Loucy (cell line): ENCODE measurements at regions not wholly inside any gene's neighbourhood (a gene's known extent, or its start where the extent isn't known, plus 50 kb on each side); places are given as distances from the start of the nearest gene placed in this dataset.

Source experiments
- H2AFZ ChIP-seq: fragments of 200-600 bp; sonication (generic); 2 replicates; pipeline ENCODE4 v1.6.0; 2016; ENCODE audit warnings: antibody characterized with exemption, mild to moderate bottlenecking, low read length, moderate library complexity
- H3F3A ChIP-seq: fragments of 200-600 bp; 2 replicates; pipeline ENCODE4 v1.6.0; 2016; ENCODE audit warnings: antibody characterized with exemption, low read depth, mild to moderate bottlenecking
- H3K27me3 ChIP-seq: fragments of 200-600 bp; sonication (generic); 2 replicates; pipeline ENCODE4 v1.6.1; 2014; ENCODE audit warnings: low read length, mild to moderate bottlenecking; ENCODE audit not compliant: insufficient read depth, poor library complexity, severe bottlenecking
- H3K36me3 ChIP-seq: fragments of 200-600 bp; sonication (generic); 2 replicates; pipeline ENCODE4 v1.6.1; 2016; ENCODE audit warnings: low read length; ENCODE audit not compliant: insufficient read depth
- H3K4me1 ChIP-seq: fragments of 200-600 bp; sonication (generic); 2 replicates; pipeline ENCODE4 v1.5.1; 2014; ENCODE audit warnings: low read length, mild to moderate bottlenecking; ENCODE audit not compliant: insufficient read depth, poor library complexity, severe bottlenecking
- H3K4me2 ChIP-seq: fragments of 200-600 bp; sonication (generic); 2 replicates; pipeline ENCODE4 v1.6.0; 2014; ENCODE audit warnings: antibody characterized with exemption, low read length, low read depth, mild to moderate bottlenecking; ENCODE audit not compliant: poor library complexity, severe bottlenecking
- H3K4me3 ChIP-seq: fragments of 200-600 bp; sonication (generic); 2 replicates; pipeline ENCODE4 v1.5.1; 2014; ENCODE audit warnings: low read length, mild to moderate bottlenecking, mixed read lengths; ENCODE audit not compliant: poor library complexity, severe bottlenecking
- H3K79me2 ChIP-seq: fragments of 200-600 bp; sonication (generic); 2 replicates; pipeline ENCODE4 v1.6.1; 2014; ENCODE audit warnings: low read length; ENCODE audit not compliant: insufficient read depth
- H3K9ac ChIP-seq: fragments of 200-600 bp; sonication (generic); 2 replicates; pipeline ENCODE4 v1.6.0; 2014; ENCODE audit warnings: mild to moderate bottlenecking, low read depth, low read length, moderate library complexity; ENCODE audit not compliant: poor library complexity, severe bottlenecking
- H3K9me2 ChIP-seq: fragments of 200-600 bp; sonication (generic); replicated peaks from 2 replicates; pipeline ENCODE4 v1.6.1; 2016; ENCODE audit warnings: low read depth, low read length, mixed read lengths
- H3K9me3 ChIP-seq: fragments of 200-600 bp; sonication (generic); 2 replicates; pipeline ENCODE4 v1.6.1; 2014; ENCODE audit warnings: mild to moderate bottlenecking, antibody characterized with exemption, low read length, low read depth; ENCODE audit not compliant: insufficient read depth
- H4K20me1 ChIP-seq: fragments of 200-600 bp; sonication (generic); 2 replicates; pipeline ENCODE4 v1.6.0; 2014; ENCODE audit warnings: antibody characterized with exemption, low read length, mild to moderate bottlenecking; ENCODE audit not compliant: insufficient read depth, poor library complexity, severe bottlenecking
- CTCF ChIP-seq: fragments of 200-600 bp; sonication (generic); conservative IDR thresholded peaks from 2 replicates; pipeline ENCODE4 v1.5.1; 2014; ENCODE audit warnings: mild to moderate bottlenecking, antibody characterized with exemption, low read length
- EZH2phosphoT487 ChIP-seq: fragments of 200-600 bp; IDR thresholded peaks from 2 replicates; pipeline ENCODE4 v1.6.1; 2018; ENCODE audit warnings: antibody characterized with exemption, mild to moderate bottlenecking, moderate library complexity, borderline replicate concordance

- H3K9me2 ChIP-seq: no peaks in the 10 kb centered on the region
- H4K20me1 ChIP-seq: no peaks in the 10 kb centered on the region
- no peak overlapping the region for H2AFZ ChIP-seq
- H3F3A ChIP-seq: no peaks in the 10 kb centered on the region
- no peak overlapping the region for H3K4me3 ChIP-seq
- no peaks in the 10 kb centered on the region for H3K27me3 ChIP-seq
- no peaks in the 10 kb centered on the region for H3K36me3 ChIP-seq
- H3K79me2 ChIP-seq: no peaks in the 10 kb centered on the region
- no peak overlapping the region for H3K9ac ChIP-seq
- H3K9me3 ChIP-seq: peaks cover 6% of the 10 kb centered on the region; the same call in 1 of the 2 replicates
- TF ChIP-seq CTCF (no peak), EZH2phosphoT487 (no peak)
- H3K4me1 ChIP-seq: no peaks in the 10 kb centered on the region
- H3K4me2 ChIP-seq: no peak overlapping the region
Observed at GRCh38 chr4:187370918-187371317, 624.7 kb upstream of the ZFP42 start.

- Histone ChIP-seq H3K4me2 (no peak overlapping the region), H3F3A (no peaks in the 10 kb centered on the region), H3K9me3 (0 out of 2 replicates have a peak, but pooled peaks cover 4% of the 10 kb centered on the region), H2AFZ (no peak overlapping the region), H3K36me3 (no peaks in the 10 kb centered on the region), H3K79me2 (no peaks in the 10 kb centered on the region), H3K4me3 (no peak overlapping the region), H3K4me1 (no peaks in the 10 kb centered on the region), H4K20me1 (no peaks in the 10 kb centered on the region), H3K9me2 (no peaks in the 10 kb centered on the region), H3K9ac (no peak overlapping the region), H3K27me3 (no peaks in the 10 kb centered on the region)
- TF ChIP-seq CTCF: no peak
Observed at GRCh38 chr4:187378441-187378840, 617.1 kb upstream of the ZFP42 start.

GRCh38 chr4:187380181-187380581, 615.4 kb upstream of the ZFP42 start:
- Histone ChIP-seq H3K4me1 (no peaks in the 10 kb centered on the region), H3K9me3 (peaks cover 6% of the 10 kb centered on the region; the same call in 1 of the 2 replicates), H3K4me2 (no peak overlapping the region), H4K20me1 (no peaks in the 10 kb centered on the region), H3K4me3 (no peak overlapping the region), H3K27me3 (no peaks in the 10 kb centered on the region), H3K9me2 (no peaks in the 10 kb centered on the region), H3K9ac (no peak overlapping the region), H3K36me3 (no peaks in the 10 kb centered on the region), H3K79me2 (no peaks in the 10 kb centered on the region), H2AFZ (no peak overlapping the region), H3F3A (no peaks in the 10 kb centered on the region)
- TF ChIP-seq CTCF (peak; percentile 36), EZH2phosphoT487 (no peak)
